NCI-H2107 (cell line): ENCODE measurements at regions not wholly inside any gene's neighbourhood (a gene's known extent, or its start where the extent isn't known, plus 50 kb on each side); places are given as distances from the start of the nearest gene placed in this dataset.

ENCODE experiments used
- DNase-seq: peaks from one replicate; lab custom pipeline; 2025; lab: John Stamatoyannopoulos, UW

GRCh38 chr2:158006961-158007719, 94.5 kb upstream of the UPP2 start:
- no peak for DNase-seq

- no peak for DNase-seq
Observed at GRCh38 chr2:158004126-158004764, 97.4 kb upstream of the UPP2 start.

GRCh38 chr2:158002079-158002478, 99.6 kb upstream of the UPP2 start:
- DNase-seq, result no peak

GRCh38 chr2:157996799-157997198, 104.9 kb upstream of the UPP2 start:
- DNase-seq, result no peak

- DNase-seq, result no peak
Observed at GRCh38 chr2:157995117-157995516, 106.6 kb upstream of the UPP2 start.

GRCh38 chr2:157991932-157992331, 109.7 kb upstream of the UPP2 start:
- DNase-seq, result no peak

- no peak for DNase-seq
Observed at GRCh38 chr2:157990173-157990572, 111.5 kb upstream of the UPP2 start.

GRCh38 chr2:157989227-157989626, 112.4 kb upstream of the UPP2 start:
- DNase-seq, result no peak

- no peak for DNase-seq
Observed at GRCh38 chr2:157986761-157987160, 110.6 kb upstream of the ACVR1 start.

- no peak for DNase-seq
Observed at GRCh38 chr2:157984866-157985265, 108.7 kb upstream of the ACVR1 start.

- no peak for DNase-seq
Observed at GRCh38 chr2:157980020-157980419, 103.9 kb upstream of the ACVR1 start.

GRCh38 chr2:157971702-157972101, 95.6 kb upstream of the ACVR1 start:
- DNase-seq, result no peak

- DNase-seq, result no peak
Observed at GRCh38 chr2:157967856-157968255, 91.7 kb upstream of the ACVR1 start.

- no peak for DNase-seq
Observed at GRCh38 chr2:157959249-157959648, 83.1 kb upstream of the ACVR1 start.

- DNase-seq, result no peak
Observed at GRCh38 chr2:157957596-157957995, 81.5 kb upstream of the ACVR1 start.

GRCh38 chr2:157952558-157952957, 76.4 kb upstream of the ACVR1 start:
- DNase-seq, result no peak

GRCh38 chr2:157948856-157949255, 72.7 kb upstream of the ACVR1 start:
- no peak for DNase-seq

GRCh38 chr2:157946919-157947557, 70.9 kb upstream of the ACVR1 start:
- no peak for DNase-seq

GRCh38 chr2:157940024-157940423, 63.9 kb upstream of the ACVR1 start:
- DNase-seq, result no peak

GRCh38 chr2:157938556-157938955, 62.4 kb upstream of the ACVR1 start:
- no peak for DNase-seq

GRCh38 chr2:157936406-157936805, 60.3 kb upstream of the ACVR1 start:
- DNase-seq, result no peak

GRCh38 chr2:157935378-157935906, 59.3 kb upstream of the ACVR1 start:
- DNase-seq, result no peak
